Right cardiac atrium (tissue), 5 donors: ENCODE measurements at regions not wholly inside any gene's neighbourhood (a gene's known extent, or its start where the extent isn't known, plus 50 kb on each side); places are given as distances from the start of the nearest gene placed in this dataset.
"Not testable (repeated sequence)": the region's sequence is repeated elsewhere in the genome, so short reads cannot be mapped to it uniquely, and the experiment has no call there.

Experiments used
- ATAC-seq, 2 donors: fragments of 200-7000 bp; cut with Tn5 transposase; one replicate each; pipeline versions ENCODE4 v1.8.0 to v1.9.1; 2020; ENCODE audit warnings: moderate library complexity in 2 of 2, mild to moderate bottlenecking in 1 of 2
- DNase-seq, 3 donors: peaks; one replicate each; pipeline ENCODE4 v3.0.0-alpha.2; 2020
- H3K27ac ChIP-seq: one replicate; pipeline ENCODE4 v1.5.1; 2013; ENCODE audit warnings: mild to moderate bottlenecking, low read length, control low read depth, moderate library complexity
- H3K27me3 ChIP-seq: one replicate; pipeline ENCODE4 v1.6.1; 2013; ENCODE audit not compliant: control insufficient read depth, insufficient read depth
- H3K4me1 ChIP-seq: one replicate; pipeline ENCODE4 v1.6.1; 2013; ENCODE audit warnings: low read length; ENCODE audit not compliant: control insufficient read depth, insufficient read depth
- H3K4me3 ChIP-seq: one replicate; pipeline ENCODE4 v1.5.1; 2013; ENCODE audit warnings: low read length, control low read depth
- H3K9me3 ChIP-seq: one replicate; pipeline ENCODE4 v1.6.1; 2013; ENCODE audit warnings: low read length; ENCODE audit not compliant: control insufficient read depth
- WGBS: extraction: QIAGEN DNeasy Blood & Tissue Kit; methylation state at CpG from one replicate; pipeline ENCODE4 v1.1.7; 2013; 5-methylcytosine and 5-hydroxymethylcytosine counted together
- intact Hi-C, 4 donors: fragments of 100-400 bp; cut with DNase I; formaldehyde crosslinking; loops; one replicate each; pipeline versions ENCODE4 v1.11.0 to v1.14.0; 2022 to 2023
- donor health status: healthy with polysubstance abuse.
- donor health status: DM: no; HTN: yes; CAD: no.
- donor health status: DM: no; HTN: no; CAD: no.
- donor health status: DM: no; HTN: yes; CAD: no; lungs with severe emphysema.
- donor health status: DM: yes; HTN: yes; CAD: no.

DNA sequence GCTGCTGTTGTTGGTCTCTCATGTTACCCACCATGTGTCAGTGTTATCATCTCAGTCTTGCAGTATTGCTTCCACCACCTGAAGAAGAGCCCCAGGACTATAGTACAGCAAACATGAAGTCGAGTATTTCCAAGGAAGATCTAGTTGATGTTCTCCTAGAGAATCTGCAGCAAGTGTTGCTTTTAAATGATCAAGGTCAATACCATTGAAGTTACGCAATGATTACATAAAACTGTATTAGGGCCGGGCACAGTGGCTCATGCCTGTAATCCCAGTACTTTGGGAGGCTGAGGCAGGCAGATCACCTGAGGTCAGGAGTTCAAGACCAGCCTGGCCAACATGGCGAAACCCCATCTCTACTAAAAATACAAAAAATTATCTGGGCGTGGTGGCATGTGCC lies 173.9 kb downstream of the TJP1 start:
- H3K4me1 ChIP-seq, H3K9me3 ChIP-seq, DNase-seq, intact Hi-C loops, ATAC-seq, H3K27ac ChIP-seq, H3K4me3 ChIP-seq, H3K27me3 ChIP-seq: not testable (repeated sequence)
- WGBS: 92% methylated on average over 5 of the region's 5 CpGs

DNA sequence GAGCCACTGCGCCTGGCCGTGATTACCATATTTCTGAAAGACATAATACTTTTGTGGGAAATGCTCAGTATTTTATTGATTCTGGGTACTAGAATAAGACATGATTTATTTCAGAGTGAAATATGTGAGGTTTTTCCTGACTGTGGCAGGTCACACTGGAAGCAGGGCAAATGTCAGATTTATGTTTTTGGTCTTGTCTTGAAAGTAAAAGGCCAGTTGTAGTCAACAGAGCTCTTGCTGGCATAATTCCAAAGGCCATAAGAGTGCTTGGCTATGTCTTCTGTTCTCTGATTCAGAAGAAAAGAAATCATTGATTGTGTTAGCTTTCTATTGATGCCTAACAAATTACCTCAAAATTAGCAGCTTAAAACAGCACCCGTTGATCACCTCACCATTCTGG lies 176.4 kb downstream of the TJP1 start:
- DNase-seq (no peak), ATAC-seq (no peak)
- H3K27ac ChIP-seq: no peak overlapping the region
- 87% methylated on average over 3 of the region's 3 CpGs for WGBS
- H3K4me3 ChIP-seq: no peak overlapping the region
- no peaks in the 10 kb centered on the region for H3K9me3 ChIP-seq
- intact Hi-C loops: no loop called here
- H3K27me3 ChIP-seq: no peaks in the 10 kb centered on the region
- no peaks in the 10 kb centered on the region for H3K4me1 ChIP-seq

DNA sequence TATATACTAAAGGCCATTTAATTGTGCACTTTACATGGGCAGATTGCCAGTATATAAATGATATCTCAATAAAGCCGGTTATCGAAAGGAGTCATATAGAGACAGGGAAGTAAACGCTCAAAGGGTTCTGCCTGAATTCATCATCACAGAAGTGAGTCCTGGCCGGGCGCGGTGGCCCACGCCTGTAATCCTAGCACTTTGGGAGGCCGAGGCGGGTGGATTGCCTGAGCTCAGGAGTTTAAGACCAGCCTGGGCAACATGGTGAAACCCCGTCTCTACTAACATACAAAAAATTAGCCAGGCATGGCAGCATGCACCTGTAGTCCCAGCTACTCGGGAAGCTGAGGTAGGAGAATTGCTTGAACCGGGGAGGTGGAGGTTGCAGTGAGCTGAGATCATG lies 177.9 kb downstream of the TJP1 start:
- H3K4me3 ChIP-seq, DNase-seq, H3K27ac ChIP-seq, H3K27me3 ChIP-seq, intact Hi-C loops, ATAC-seq, H3K9me3 ChIP-seq, H3K4me1 ChIP-seq: not testable (repeated sequence)
- WGBS: 94% methylated on average over 12 of the region's 12 CpGs

DNA sequence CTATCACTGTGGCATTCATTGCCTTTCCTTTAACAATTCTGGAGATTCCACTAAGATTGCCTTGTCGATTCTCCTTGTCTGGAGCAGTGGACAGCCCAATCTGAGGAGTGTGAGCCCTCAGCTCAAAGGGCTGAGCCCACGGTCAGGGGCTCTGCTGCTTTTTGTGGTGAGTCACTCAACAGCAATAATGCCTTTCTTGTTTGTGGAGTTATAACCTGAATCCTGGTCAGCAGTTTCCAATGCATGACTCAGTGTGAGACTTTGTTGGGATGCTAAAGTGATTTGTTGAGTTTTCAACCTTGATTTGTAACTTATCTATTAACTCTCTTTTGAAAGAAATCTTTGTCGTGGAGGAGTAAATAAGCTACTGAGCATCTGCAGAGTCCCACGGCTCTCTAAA lies 183.5 kb downstream of the TJP1 start:
- Histone ChIP-seq H3K9me3 (no peaks in the 10 kb centered on the region), H3K27ac (no peak overlapping the region), H3K27me3 (no peaks in the 10 kb centered on the region), H3K4me1 (no peaks in the 10 kb centered on the region), H3K4me3 (no peak overlapping the region)
- intact Hi-C loops: no loop called here
- ATAC-seq (no peak), DNase-seq (no peak)
- WGBS: 72% methylated on average over 4 of the region's 4 CpGs

DNA sequence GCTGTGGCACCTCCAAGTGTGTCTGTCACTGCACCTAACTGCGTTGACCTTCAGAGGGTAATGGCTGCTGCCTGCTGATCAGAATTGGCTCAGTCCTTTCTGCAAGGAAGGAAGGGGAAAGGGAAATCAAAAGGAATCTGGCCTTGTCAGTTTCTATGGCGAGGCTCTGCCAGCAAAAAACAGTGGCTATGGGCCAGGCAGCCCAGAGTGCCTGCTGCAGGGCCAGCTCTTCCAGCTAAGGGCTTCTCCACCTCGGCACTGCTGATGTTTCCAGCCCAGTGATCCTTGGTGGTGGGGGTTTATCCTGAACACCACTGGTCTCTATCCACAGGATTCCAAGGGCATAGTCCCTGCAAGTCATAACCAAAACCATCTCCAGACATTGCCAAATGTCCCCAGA lies 184.3 kb downstream of the TJP1 start:
- ATAC-seq (no peak), DNase-seq (no peak)
- no peaks in the 10 kb centered on the region for H3K4me1 ChIP-seq
- intact Hi-C loops: no loop called here
- H3K9me3 ChIP-seq: no peaks in the 10 kb centered on the region
- 67% methylated on average over 3 of the region's 3 CpGs for WGBS
- no peak overlapping the region for H3K27ac ChIP-seq
- no peak overlapping the region for H3K4me3 ChIP-seq
- no peaks in the 10 kb centered on the region for H3K27me3 ChIP-seq

DNA sequence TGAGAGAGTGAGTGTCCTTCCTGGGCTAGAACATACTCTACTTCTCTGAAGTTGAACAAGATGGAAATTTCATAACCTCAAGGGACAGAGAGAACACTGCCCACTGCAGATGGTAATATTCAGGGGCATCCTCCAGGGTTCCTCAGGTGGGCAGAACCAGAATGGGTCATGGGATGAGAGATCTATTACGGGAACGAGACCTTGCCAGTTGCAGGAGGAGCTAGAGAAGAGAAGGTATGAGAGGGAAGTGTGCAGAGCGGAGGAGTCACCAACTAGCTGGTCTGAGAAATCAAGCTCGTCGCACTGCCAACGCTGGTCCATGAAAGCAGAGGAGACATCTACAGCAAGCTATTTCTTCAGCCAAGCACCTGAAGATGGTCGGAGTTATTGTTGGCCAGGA lies 184.7 kb downstream of the TJP1 start:
- Histone ChIP-seq H3K27me3 (no peaks in the 10 kb centered on the region), H3K27ac (no peak overlapping the region), H3K4me1 (no peaks in the 10 kb centered on the region), H3K4me3 (no peak overlapping the region), H3K9me3 (no peaks in the 10 kb centered on the region)
- DNase-seq (no peak), ATAC-seq (no peak)
- intact Hi-C loops: no loop called here
- 92% methylated on average over 7 of the region's 7 CpGs for WGBS

DNA sequence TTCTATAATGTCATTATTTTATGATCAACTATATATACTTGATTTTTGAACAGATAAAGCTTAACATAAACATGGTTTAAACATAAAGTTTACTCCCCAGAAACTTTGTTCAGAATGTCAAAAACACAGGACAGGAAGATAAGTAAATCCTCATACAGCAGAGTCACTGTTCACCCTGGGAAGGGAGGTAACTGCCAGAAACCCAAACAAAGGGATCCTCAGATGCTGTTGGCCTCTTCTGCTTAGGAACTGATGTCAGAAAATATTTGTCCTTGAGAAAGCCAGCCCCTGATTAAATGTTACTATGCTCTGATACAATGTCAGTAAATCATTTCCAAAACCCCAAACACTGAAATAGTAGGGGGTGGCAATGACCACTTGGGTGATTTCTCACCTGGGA lies 185.3 kb downstream of the TJP1 start:
- no peak for DNase-seq
- no peak for ATAC-seq
- H3K4me3 ChIP-seq: no peak overlapping the region
- intact Hi-C loops: no loop called here
- H3K4me1 ChIP-seq: no peaks in the 10 kb centered on the region
- no peaks in the 10 kb centered on the region for H3K9me3 ChIP-seq
- H3K27me3 ChIP-seq: no peaks in the 10 kb centered on the region
- no peak overlapping the region for H3K27ac ChIP-seq

DNA sequence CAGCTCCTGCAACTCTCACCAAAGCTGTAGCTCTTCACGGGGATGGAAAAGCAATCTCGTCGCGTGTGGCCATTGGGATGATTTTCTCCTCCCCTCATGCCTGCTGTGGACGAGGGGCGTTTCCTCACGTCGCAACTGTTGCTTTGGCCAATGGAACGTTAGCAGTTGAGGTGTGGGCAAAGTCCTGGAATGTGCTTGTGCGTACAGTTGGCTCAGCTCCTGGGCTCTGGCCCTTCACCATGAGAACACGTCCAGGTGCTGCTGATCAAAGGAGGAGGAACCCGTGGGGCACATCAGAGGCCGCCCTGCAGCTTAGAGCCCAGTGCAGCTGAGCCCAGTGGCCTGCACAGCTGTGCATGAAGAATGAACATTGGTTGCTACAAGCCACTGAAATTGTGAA lies 186.1 kb downstream of the TJP1 start:
- 56% methylated on average over 13 of the region's 13 CpGs for WGBS

DNA sequence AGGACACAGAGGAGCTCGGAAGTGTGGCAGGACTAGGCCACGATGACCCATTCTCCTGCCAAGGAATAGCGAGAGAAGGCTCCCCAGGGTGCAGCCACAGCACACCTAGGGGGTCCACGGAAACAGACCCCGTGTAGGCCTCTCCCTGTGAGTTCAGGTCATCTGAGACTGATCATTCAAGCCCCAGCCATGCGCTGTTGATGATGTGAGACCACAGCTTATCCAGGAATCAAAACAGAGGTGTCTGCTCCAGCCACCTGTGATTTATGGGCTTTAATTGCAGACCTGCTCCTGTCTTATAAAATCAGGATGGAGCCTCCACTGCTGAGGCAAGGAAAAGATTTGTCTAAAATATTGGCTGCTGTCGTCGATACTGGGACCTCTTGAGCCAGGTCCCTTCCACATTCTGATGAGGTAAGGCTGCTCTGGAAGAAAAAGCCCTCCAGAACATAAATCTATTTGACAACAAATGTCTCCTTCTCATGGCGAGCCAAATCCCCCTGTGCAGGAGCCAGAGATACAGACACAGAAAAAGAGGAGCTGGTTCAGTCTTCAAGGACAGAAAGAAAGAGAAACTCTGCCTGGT lies 186.7 kb downstream of the TJP1 start:
- 83% methylated on average over 9 of the region's 9 CpGs for WGBS
- H3K4me3 ChIP-seq: no peak overlapping the region
- H3K27ac ChIP-seq: no peak overlapping the region
- no peaks in the 10 kb centered on the region for H3K27me3 ChIP-seq
- no peaks in the 10 kb centered on the region for H3K4me1 ChIP-seq
- H3K9me3 ChIP-seq: no peaks in the 10 kb centered on the region
- intact Hi-C loops: no loop called here
- ATAC-seq (no peak), DNase-seq (no peak)

More for the DNA sequence above, 186.1 kb downstream of the TJP1 start:
- H3K4me1 ChIP-seq: no peaks in the 10 kb centered on the region
- H3K27me3 ChIP-seq: no peaks in the 10 kb centered on the region
- H3K27ac ChIP-seq: no peak overlapping the region
- DNase-seq (no peak), ATAC-seq (peak; percentile 57 to 69)
- H3K9me3 ChIP-seq: no peaks in the 10 kb centered on the region
- intact Hi-C loops: no loop called here
- no peak overlapping the region for H3K4me3 ChIP-seq

DNA sequence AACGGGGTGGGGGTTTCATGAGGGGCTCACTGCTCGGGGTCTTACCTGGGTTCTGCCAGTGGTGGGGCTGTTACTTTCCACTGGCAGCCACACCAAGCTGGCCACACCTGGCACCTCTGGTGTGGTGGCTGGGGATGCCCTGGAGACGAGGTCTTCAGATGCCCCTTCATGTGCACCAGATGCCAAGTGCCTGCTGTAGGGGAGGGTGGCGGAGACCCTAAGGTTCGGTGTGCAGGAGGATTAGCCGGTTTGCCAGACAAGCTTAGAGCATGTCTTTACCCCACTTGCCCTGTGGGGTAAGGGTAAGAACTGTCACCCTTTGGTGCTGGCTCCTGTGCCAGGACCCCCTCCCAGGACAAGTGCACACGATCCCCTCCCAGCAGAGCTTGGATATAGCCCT lies 188.3 kb downstream of the TJP1 start:
- Histone ChIP-seq H3K4me3 (no peak overlapping the region), H3K4me1 (no peaks in the 10 kb centered on the region), H3K27ac (no peak overlapping the region), H3K27me3 (no peaks in the 10 kb centered on the region), H3K9me3 (no peaks in the 10 kb centered on the region)
- WGBS: 88% methylated on average over 7 of the region's 7 CpGs
- ATAC-seq (no peak), DNase-seq (no peak)
- intact Hi-C loops: no loop called here

DNA sequence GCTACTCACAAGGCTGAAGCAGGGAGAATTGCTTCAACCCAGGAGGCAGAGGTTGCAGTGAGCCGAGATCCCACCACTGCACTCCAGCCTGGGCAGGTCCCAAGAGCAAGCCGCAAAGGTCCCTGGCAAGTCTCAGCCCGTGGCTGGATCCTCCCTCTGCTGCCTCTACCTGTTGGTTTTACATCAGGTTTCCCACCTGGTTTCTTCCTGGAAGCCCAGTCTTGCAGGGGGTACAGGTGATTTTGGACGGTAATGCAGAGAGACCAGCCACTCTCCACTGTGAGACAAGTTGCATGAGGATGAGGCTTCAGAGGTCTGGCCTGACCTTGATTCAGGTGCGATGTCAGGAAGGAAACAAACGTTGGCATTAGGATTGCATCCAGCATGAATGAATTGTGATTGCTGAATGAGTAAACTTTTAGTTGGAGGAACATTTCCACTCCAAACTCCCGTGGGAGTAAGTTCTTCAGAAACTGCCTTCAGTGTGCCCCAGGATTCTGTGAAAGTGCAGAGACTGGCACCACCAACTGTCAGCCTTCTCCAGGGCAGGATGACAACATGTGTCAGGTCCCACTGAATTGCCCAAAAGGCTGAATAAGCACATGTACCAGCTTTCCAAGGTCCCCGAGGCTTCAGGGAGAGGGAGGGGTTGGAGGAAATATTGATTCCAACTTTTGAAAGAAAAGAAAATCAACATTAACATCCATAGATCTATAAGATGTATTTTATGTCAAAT lies 189.4 kb downstream of the TJP1 start:
- Histone ChIP-seq H3K4me1 (no peaks in the 10 kb centered on the region), H3K9me3 (no peaks in the 10 kb centered on the region), H3K27me3 (no peaks in the 10 kb centered on the region), H3K4me3 (no peak overlapping the region), H3K27ac (no peak overlapping the region)
- ATAC-seq (no peak), DNase-seq (no peak)
- 72% methylated on average over 8 of the region's 8 CpGs for WGBS
- intact Hi-C loops: no loop called here
